Fibroblast of the aortic adventitia (primary cell): ENCODE measurements at regions not wholly inside any gene's neighbourhood (a gene's known extent, or its start where the extent isn't known, plus 50 kb on each side); places are given as distances from the start of the nearest gene placed in this dataset.

Source experiments
- DNase-seq: peaks from one replicate; pipeline ENCODE4 v3.0.0-alpha.2; 2010; ENCODE audit warnings: low read depth
- H3K4me3 ChIP-seq: 2 replicates; pipeline ENCODE4 v1.5.1; 2011; ENCODE audit warnings: low read depth, mild to moderate bottlenecking, control low read depth, low read length, moderate library complexity
- TF ChIP-seq, protein P1 (sequence below): IDR thresholded peaks from 2 replicates; pipeline ENCODE4 v1.5.1; 2011; ENCODE audit warnings: mild to moderate bottlenecking, low read length, control low read depth, inconsistent platforms; ENCODE audit not compliant: insufficient read depth

DNA sequence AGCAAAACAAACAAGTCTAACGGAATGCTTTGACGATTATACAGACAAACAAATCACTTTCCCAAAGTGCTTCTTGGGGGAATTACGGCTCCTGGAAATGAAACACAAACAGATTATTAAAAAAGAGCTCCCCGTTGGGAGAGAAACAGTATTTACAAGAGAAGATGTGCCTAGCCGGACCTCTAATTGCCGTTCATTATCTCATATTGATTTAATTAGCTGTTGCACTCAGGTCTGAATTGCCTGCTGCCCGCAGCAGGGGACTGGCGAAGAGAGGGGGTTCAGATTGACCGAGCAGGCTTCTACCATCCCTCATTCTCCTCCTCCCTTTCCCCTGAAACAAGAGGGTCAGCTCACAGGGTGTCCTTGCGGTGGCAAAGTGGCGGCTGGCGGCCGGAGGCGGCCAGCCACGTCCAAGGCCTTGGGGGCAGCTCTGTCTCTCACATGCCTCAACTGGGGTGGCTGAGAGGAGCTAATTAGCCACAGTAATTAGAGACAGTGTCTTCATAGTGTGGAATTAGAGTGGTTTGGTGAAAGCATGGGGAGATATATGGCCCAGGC lies 295.1 kb downstream of the MIAT start:
- no peak for DNase-seq
- no peak overlapping the region for H3K4me3 ChIP-seq
- TF ChIP-seq, protein P1, sequence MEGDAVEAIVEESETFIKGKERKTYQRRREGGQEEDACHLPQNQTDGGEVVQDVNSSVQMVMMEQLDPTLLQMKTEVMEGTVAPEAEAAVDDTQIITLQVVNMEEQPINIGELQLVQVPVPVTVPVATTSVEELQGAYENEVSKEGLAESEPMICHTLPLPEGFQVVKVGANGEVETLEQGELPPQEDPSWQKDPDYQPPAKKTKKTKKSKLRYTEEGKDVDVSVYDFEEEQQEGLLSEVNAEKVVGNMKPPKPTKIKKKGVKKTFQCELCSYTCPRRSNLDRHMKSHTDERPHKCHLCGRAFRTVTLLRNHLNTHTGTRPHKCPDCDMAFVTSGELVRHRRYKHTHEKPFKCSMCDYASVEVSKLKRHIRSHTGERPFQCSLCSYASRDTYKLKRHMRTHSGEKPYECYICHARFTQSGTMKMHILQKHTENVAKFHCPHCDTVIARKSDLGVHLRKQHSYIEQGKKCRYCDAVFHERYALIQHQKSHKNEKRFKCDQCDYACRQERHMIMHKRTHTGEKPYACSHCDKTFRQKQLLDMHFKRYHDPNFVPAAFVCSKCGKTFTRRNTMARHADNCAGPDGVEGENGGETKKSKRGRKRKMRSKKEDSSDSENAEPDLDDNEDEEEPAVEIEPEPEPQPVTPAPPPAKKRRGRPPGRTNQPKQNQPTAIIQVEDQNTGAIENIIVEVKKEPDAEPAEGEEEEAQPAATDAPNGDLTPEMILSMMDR = no peak

GRCh38 chr22:26953012-26953883 lies 295.9 kb downstream of the MIAT start:
- TF ChIP-seq, protein P1 = no peak
- no peak for DNase-seq
- no peak overlapping the region for H3K4me3 ChIP-seq

DNA sequence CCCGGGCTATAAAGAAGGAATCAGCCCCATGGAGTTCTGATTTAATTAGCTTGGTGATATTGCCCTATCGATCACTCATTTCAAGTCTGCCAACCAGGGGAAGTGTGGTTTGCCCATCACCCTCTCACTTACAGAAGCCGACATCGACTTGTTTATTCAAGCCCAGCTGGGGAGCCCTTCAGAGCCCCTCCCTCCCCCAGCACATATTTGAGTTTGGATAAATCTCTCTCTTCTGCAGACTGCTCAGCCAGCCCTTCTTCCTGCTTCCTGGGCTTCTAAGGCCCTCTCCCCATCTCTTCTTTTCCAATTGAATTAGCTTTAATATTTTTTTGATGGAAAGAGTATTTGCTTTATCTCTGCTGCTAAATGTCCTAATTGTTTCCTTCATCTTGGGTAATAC lies 299.0 kb downstream of the MIAT start:
- DNase-seq = no peak
- no peak overlapping the region for H3K4me3 ChIP-seq
- TF ChIP-seq, protein P1 = no peak

DNA sequence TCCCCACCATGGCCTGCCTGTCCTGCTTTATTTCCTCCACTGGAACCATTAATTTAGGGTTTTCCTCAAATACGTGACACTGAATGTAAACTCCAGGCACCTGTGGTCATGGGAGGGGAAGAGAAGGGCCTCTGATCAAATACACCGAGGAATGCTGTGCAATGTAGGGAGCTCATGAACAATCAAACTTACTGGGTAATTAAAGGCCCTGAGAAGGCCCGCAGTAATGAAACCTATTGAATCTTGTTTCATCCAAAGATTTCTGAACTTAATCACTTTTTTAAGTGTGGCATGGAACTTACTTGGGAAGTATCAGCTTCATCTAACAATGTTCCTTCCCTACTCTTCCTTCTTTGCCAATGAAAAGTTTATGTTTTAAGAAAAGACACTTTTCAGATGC lies 299.8 kb downstream of the MIAT start:
- no peak for DNase-seq
- no peak overlapping the region for H3K4me3 ChIP-seq
- TF ChIP-seq, protein P1 = no peak

- no peak for DNase-seq
- H3K4me3 ChIP-seq = no peak overlapping the region
- TF ChIP-seq, protein P1 = no peak
Measured at GRCh38 chr22:26957897-26958296, 300.5 kb downstream of the MIAT start.

DNA sequence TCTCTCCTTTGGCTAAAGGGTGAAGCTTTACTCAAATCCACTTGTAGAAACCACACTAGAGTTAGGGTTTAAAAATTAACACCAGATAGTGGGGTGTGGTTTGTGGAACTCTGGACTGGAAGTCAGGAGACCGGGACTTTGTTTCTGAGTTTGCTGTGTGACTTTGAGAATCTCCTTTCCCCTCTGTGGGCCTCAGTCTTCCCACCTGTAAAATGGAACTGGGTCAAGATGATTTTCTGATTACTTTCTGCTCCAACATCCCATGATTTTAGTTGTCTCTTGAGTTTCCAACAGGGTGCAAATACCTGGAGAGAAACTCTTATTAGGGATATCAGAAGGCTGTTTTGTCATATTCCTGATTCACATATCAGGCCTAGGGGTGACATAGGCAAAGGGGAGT lies 301.0 kb downstream of the MIAT start:
- no peak for DNase-seq
- no peak overlapping the region for H3K4me3 ChIP-seq
- TF ChIP-seq, protein P1 = no peak
